GM19438 (cell line): ENCODE measurements at regions not wholly inside any gene's neighbourhood (a gene's known extent, or its start where the extent isn't known, plus 50 kb on each side); places are given as distances from the start of the nearest gene placed in this dataset.

ENCODE experiments used
- ATAC-seq: cut with Tn5 transposase; IDR thresholded peaks from one replicate; pipeline ENCODE4 v1.9.1; 2021; ENCODE audit warnings: low read depth; ENCODE audit not compliant: unreplicated experiment

DNA sequence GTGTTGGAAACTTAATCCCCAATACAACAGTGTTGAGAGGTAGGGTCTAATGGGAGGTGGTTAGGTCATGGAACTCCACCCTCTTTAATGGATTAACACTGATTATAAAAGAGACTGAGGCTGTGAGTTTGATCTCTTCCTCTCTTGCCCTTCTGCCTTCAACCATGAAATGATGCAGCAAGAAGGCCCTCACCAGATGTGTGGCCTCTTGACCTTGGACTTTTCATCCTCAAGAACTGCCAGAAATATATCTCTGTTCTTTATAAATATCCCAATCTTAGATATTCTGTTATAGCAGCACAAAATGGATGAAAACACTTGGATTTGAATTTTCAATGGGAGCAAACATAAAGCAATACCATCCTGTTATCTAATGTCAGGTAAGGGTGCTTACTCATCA is 67.6 kb downstream of the NMUR2 start:
- no peak for ATAC-seq

DNA sequence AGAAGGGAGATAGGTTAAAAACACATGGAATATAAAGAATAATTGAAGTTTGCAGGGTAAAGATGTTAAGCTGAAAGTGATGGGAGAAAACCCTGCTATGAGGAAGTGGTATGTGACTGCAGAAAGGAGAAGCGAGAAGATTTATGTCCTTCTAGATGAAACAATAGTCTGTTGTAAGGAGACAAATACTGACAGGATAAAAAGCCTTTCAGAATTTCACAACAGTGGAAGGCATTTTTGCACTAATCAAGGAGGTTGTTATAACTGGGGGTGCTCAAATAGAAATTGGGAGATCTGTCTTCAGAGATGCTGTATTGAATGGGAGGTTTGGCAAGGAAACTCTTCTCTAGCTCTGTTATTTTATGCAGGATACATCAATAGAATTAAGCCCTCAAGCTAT is 69.6 kb downstream of the NMUR2 start:
- no peak for ATAC-seq

DNA sequence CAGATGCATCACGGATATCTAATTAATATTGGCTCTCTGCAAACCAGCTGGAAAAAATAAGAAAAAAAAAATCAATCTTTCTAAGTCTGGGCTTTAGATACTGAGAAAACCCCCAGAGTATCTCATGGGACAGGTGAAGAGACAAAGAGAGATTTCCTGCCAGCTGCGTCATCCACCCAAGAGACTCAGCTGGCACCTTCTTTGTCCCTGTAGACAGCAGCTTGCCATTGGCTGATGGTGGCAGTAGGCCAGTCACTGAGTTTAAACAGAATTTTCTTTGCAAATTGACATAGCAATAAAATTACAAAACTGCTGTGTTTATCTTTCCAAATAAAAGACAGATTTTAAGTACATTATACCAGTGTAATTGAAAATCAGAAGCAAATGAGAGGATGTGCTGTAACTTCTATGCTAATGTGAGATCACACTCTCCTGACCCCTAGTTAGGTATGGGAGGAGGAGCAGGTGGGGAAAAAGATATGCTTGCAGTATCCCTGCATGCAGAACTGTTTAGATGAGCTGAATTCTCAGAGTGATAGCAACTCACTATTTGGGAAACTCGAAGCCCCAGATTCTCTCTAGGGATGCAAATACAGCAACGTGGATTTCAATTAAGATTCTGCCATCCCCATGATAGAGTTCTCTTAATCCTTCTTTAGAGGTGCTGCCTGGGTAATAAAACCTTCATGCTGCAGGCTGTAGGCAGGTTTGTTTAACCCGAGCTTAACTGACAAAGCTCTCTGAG is 72.2 kb downstream of the NMUR2 start:
- ATAC-seq, result no peak

DNA sequence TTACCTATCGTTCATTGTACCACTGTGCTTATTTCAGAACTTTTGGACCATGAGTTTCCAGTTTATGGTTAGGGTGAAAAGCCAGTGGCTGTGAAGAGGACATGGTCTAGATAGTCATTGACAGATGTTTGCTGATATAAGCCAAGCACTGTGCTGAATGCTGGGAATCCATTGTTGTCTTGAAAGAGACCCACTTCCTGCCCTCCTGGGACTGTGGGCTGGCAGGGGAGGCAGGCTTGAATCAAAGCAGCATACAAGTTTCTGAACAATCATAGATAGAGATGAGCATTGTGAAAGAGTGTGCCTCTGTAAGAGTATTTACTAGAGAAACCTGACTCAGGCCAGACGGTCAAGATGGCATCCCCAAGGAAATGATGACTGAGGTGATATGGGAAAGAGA is 73.4 kb downstream of the NMUR2 start:
- ATAC-seq, result no peak

DNA sequence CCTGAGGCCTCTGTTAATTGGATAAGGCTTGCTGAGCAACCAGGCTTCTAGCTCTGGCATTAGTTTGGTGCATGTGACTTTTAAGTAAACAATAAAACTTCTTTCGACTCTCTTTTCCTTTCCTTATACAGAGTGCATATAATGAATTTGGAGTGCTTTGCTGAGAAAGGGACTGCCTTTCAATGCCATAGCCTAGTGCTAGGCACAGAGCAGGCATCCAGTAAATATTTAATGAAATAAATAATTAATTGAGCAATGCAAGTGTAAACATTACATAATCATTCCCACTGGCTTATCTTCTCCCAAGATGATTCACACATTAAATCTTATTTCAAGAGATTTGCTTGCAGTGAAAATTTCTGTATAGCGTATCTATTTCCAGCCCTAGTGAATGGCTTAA is 74.1 kb downstream of the NMUR2 start:
- ATAC-seq, result no peak

DNA sequence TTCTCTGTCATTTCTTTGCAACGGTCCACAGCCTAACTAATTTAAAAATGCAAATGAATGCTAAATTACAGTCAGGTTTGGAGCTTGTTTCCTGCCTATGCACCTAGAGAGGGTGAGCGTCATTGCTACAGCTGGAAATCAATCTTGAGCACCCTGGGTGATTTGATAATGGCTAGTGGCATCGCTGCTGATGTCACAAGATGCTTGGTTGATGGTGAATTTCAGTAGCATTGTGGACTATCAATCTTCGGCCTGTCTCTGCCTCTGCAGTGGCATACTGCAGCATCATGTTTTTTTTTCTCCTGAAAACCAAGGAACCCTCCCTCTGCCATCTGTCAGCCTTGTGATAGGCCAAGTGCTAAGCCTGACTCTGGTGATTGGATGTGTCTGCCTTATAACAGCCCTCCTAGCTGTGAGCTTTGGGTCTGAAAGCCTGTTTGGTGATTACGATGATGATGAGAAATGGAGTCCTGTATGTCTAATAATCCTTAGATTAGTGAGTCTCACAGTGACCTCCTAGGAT is 75.3 kb downstream of the NMUR2 start:
- no peak for ATAC-seq

DNA sequence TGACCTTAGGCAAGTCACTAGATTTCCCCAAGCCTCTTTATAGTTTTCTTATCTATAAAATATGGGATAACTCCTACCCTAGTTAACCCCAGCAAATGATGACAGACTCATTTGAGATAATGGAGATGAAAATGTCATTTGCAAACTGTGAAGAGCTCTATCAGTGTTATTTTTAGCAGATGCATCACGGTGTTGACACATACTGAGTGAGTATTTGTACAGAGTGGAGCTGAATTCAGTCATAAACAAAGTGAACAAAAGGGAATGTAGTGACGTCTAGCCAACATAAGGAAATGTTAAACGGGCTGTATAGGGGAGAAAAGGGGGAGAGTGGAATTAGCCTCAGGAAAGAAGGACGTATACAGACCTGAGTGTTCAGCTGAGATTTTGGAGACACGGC is 75.9 kb downstream of the NMUR2 start:
- no peak for ATAC-seq

DNA sequence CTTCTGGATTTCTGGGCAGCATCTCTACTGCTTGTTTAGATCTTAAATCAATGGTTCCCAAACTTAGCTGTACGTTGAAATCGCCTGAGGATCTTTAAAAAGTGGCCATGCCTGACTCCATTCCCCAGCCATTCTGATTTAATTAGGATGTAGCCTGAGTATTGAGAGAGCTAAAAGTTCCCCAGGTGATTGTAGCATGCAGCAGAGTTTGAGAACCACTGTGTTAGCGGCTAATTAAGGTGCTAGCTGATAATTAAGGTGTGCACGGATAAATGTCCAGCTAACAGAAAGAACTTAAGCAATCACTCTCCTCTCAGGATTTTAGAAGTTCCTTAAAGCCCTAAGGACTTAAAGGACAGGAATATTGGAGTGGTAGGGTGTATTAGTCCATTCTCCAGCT is 89.1 kb downstream of the NMUR2 start:
- ATAC-seq, result no peak

DNA sequence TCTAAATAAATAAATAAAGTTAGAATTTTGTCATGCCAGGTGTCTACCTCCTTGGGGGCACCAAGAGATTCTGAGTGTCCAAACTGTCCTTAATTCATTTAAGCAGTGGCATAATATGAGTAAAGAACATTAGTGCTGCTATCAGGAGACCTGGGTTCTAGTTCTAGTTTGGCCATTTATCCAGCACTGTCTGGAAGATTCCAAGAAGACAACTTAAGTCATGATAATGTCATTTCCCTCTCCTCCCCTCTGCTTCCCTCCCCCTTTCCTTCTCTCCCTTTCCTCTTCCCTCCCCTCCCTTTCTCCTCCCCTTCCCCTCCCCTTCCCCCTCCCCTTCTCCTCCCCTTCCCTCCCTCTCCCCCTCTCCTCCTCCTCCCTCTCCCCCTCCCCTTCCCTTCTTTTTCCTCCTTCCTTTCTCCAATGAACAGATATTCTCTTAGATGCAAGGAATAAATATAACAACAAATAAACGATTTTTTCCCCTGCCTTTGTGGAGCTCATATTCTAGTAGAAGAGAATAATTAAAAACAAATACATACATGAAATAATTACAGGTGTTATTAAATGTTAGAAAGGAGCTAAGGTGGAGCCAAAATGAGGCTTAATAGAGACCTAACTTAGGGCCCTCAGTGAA is 90.8 kb downstream of the NMUR2 start:
- ATAC-seq, result no peak

DNA sequence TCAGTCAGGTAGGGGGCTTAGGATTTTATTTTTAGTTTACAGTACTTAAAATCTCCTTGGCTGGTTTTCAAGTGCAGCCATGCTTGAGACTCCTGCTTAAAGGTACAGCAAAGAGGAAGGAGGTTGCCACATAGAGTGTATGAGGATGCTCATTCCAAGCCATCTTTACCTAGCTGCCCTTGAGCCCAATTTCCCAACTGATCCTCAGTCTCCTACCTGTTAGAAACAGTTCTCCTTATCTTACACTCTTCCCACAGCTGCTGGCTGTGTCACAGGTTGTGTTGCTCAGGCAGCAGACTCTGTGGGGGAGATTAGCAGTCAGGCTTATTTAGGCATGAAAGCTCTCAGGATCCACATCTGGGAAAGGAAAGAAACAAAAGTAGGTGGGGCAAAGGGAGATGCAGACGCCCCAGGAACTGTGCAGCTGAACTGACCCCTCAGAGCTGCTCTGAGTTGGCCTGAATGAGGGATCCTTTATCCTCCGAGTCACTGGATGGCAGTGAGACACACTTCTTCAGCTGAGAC is 95.1 kb downstream of the NMUR2 start:
- no peak for ATAC-seq

DNA sequence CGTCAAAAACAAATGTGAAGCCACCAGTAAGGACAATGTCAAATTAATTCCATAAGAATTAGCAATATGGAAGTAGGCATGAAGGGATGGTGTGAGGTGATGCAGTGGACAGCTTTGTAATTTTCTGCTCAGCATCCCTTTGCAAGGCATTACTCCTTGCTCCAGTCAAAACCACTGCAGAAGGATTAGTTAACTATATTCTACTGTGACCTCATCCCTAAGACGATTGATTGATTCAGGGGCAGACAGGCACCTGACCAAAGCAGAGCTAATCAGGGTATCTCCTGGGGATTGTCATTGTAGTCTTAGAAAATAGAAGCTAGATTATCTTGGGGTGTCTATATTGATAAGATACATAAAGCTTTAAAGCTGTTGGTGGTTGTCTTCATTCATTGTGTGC is 98.7 kb downstream of the NMUR2 start:
- no peak for ATAC-seq

DNA sequence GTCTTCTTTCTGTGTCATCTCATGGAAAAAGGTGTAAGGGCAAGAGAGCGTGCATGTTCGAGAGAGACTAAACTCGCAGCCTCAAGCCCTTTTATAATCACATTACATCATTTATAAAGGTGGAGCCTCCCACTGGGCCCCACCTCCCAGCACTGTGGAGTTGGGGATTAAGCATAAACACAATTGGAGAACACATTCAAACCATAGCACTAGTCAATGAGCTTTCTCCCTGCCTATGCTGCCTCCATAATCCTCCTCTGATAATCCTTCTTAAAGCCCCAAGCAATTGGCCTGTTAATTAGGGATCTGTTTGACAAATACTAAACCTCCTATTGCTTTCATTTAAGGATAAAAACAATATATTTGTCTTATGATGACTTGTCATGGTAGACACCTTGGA is 99.6 kb downstream of the NMUR2 start:
- ATAC-seq, result no peak

DNA sequence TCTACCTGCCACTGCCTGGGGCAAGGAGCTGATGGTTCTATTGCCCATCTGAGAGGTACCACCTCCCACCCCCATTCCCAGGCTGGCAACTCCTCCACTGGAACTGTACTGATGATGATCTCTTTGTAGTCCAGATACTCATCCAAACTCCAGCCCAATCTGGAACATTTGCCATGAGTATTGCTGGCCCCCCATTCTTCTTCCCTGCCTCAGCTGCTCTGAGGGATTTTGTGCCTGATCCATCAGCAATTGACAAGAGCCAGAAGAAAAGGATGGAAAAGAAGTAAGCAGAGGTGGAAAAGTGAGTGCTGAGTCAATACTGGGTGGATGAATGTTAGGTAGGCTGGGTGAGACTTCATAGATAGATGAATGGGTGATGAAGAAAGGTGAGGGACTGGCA is 101.2 kb downstream of the NMUR2 start:
- ATAC-seq, result no peak

DNA sequence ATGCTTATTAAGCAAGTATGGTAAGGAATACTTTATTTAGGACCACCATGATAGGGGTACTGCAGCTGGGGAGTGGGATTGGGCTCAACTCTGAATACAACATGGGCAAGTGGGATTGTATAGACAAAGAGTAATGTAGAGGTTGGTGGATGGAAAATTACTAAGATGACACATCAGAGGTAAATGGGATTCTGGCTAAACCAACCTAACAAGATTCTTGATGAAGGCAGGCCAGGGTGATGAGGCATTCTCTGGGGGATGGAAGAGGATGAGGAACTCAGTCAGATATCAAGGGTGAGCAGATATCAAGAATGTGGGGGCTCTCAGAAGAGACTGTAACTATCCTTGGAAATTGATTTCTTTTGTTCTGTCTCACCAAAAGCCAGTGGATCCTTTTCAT is 107.2 kb downstream of the NMUR2 start:
- no peak for ATAC-seq

DNA sequence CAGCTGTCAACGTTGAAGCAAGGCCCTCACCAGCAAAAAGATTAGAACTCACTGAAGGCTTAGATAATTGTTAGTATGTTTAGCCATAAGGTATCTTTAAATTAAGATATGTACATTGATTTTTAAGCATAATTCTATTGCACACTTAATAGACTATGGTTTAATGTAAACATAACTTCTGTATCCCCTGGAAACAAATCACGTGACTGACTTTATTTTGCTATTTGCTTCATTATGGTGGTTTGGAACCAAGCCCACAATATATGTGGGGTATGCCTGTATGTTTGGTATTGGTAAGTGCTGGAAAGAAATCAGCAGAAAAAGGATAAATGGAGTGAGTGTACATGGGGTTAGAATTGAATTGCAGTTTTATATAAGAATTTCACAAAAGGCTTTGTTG is 111.9 kb downstream of the NMUR2 start:
- ATAC-seq, result no peak

DNA sequence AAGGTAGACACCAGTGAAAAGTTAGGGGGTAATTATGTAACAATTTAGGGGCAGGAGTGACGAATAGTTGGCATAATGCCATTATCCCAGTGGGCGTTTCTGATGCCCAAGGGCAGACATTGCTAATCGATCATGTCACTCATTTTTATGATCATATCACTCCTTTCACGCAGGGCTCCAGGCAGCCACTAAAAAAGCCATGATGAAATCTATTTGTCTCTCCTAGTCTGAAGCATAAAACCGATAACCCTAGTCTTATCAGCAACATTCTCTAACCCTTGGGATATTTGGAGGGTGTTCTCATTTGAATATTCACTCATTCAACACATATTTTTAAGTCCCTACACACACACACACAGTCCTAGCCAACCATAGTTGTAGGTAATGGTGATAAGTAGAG is 114.9 kb downstream of the NMUR2 start:
- ATAC-seq, result no peak

DNA sequence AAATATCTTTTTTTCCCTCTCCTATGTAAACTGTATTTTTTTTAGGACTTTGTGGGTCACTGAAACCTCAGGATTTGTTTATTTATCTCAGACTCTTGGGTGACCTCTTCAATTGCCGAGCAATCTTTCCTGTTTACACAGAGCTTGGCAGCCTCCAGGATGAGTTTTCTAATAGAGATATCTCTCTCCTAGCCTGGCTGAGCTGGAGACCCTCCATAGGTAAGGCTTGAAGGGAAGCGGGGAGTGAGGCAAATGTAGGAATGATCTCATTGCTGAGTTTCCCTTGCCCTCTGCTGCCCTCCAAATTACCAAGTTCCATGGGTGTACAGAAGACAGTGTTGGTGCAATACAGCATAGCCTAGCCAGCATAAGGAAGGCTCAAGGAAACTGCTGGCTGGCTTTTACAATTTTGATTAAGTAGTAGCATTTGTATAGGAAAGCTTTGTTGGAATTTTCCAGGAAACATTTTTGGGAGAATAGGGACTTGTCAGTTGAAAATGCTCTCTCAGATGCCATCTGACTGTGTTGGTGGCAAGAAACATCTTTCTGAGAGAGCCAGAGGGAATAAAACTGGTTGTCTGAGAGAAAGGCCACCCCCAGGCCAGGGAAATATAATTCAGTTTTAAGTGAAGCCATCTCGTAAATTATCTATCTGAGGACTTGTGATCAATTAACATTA is 116.0 kb downstream of the NMUR2 start:
- no peak for ATAC-seq

DNA sequence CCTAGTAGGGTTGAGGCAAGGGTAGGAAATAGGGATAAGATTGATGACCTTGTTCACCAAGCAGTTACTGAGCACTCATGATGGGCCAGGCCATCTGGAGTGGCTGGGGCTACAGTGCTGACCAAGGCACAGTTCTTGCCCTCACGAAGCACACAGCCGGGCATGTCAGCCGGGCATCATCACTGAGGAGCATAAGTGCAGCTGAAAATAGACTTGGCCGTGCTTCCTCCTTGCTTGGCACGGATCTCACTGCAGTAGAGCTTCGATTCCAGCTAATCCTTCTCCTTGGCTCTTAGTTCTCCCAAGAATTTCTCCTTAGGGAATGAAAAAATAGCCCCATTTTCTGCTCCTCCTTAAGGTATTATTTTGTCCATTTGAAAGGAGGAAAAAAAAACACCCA is 116.6 kb downstream of the NMUR2 start:
- no peak for ATAC-seq

DNA sequence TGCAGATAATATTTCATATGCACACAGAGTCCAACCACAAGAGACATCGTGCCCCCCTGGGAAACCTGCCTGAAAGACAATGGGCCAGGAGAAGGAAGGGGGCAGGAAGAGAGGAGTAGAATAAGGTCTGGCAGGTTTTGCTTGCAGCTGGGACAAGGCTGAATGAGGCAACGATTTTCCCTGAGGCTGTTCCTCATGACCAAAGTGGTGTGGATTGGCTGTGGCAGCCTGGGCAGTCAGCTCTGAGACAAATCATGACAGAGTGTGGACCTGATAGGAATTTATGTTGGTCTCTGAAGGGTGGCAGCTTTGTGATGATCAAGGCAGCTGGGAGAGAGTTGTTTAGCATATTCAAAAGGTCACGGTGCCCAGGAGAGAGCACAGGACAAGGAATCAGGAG is 119.3 kb downstream of the NMUR2 start:
- no peak for ATAC-seq

DNA sequence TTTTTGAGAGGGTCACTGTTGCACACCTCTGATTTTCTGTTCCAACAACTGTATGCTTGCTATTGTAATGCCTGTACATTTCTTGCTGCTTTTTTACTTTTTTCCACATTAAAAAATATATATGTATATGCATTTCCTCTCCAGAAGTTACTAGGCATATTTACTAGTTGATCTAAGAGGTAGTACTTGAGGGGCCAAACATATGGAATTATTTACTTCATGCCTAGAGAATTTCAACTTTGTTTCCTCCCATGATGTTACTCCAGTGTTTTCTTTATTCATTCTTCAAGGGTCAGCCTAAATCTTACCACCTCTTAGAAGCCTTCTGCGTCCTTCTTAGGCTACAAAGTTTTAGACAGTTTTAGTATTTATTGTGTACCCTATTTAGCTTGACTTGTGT is 122.7 kb downstream of the NMUR2 start:
- ATAC-seq, result no peak

DNA sequence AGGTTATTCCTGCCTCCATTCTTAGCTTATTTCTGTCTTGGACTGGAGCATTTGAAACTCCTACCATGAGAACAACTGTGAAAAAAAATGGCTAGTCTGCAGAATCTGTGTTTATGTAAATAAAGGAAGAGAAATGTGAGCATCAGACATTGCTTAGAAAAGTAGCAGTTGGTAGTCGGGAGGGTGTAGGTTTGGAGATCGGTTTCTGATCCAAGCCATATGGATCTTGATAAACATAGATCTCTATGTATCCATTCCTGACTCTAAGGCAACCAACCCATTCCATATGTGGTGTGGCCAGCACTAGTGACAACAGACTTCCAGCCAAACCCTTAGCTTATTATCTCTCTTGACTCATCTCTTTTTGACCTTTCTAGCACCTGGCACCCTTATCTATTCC is 127.1 kb downstream of the NMUR2 start:
- no peak for ATAC-seq

DNA sequence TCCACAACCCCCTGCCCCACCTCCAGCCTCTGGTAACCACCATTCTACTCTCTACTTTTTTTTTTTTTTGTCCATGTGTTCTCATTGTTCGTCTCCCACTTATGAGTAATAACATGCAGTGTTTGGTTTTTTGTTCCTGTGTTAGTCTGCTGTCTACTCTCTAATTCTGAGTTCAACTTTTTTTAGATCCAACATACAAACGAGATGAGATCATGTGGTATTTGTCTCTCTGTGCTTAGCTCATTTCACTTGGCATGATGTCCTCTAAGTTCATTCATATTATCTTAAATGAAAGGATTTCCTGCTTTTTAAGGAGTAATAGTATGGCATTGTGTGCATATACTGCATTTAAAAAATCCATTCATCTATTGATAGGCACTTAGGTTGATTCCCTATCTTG is 130.9 kb downstream of the NMUR2 start:
- no peak for ATAC-seq
